NB4 (cell line): ENCODE measurements at regions not wholly inside any gene's neighbourhood (a gene's known extent, or its start where the extent isn't known, plus 50 kb on each side); places are given as distances from the start of the nearest gene placed in this dataset.

Experiments used
- TF ChIP-seq, protein P1 (sequence below): IDR thresholded peaks from one replicate; pipeline ENCODE4 v1.5.1; 2012; ENCODE audit warnings: low read depth, low read length
- TF ChIP-seq, protein P2 (sequence below): IDR thresholded peaks from 2 replicates; pipeline ENCODE4 v1.6.1; 2011; ENCODE audit warnings: low read depth, low read length

DNA sequence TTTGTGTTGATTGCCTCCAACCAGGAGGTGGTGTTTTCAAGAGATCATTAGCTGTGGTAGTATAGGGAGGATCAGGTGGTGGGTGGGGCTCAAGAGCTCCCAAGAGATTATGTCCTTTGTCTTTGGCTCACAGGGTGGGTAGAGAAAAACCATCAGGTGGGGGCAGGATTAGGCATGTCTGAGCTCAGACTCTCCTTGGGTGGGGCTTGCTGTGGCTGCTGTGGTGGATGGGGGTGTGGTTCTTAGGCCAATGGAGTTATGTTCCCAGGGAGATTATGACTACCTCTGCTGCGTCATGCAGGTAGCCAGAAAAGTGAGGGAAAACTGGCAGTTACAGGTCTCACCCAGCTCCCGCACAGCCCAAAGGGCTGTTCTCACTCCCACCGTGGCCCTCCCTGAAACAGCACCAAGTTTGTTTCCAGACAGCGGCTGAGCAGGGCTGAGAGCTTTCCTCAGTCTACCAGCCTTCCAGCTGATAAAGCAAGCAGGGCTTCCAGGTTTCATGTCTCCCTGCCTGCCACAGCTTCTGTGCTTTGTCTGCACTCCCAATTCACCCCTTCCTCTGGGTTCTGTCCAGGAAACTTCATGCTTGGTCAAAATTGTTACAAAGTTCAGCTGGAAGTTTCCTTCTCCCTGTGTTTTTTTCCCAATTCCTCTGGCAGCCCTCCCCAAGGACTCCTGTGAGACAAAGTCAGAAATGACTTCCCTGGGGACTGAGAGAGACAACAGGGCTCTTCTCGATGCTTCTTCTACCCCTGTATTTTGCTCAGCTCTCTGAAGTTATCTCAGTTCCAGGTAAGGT, 481.1 kb upstream of the MAN1A1 start:
- TF ChIP-seq, protein P1, sequence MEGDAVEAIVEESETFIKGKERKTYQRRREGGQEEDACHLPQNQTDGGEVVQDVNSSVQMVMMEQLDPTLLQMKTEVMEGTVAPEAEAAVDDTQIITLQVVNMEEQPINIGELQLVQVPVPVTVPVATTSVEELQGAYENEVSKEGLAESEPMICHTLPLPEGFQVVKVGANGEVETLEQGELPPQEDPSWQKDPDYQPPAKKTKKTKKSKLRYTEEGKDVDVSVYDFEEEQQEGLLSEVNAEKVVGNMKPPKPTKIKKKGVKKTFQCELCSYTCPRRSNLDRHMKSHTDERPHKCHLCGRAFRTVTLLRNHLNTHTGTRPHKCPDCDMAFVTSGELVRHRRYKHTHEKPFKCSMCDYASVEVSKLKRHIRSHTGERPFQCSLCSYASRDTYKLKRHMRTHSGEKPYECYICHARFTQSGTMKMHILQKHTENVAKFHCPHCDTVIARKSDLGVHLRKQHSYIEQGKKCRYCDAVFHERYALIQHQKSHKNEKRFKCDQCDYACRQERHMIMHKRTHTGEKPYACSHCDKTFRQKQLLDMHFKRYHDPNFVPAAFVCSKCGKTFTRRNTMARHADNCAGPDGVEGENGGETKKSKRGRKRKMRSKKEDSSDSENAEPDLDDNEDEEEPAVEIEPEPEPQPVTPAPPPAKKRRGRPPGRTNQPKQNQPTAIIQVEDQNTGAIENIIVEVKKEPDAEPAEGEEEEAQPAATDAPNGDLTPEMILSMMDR = no peak
- TF ChIP-seq, protein P2, sequence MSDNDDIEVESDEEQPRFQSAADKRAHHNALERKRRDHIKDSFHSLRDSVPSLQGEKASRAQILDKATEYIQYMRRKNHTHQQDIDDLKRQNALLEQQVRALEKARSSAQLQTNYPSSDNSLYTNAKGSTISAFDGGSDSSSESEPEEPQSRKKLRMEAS = no peak
